ENCODE measurements at regions not wholly inside any gene's neighbourhood (a gene's known extent, or its start where the extent isn't known, plus 50 kb on each side); places are given as distances from the start of the nearest gene placed in this dataset.
A peak's percentile ranks its signal among the peaks of the same experiment; 100 is the strongest.
"Not testable (repeated sequence)": the region's sequence is repeated elsewhere in the genome, so short reads cannot be mapped to it uniquely, and the experiment has no call there.

- H3K9me2 ChIP-seq (replicated peaks; ENCODE audit: insufficient read depth), result not testable (repeated sequence)
Observed at GRCh38 chr6:167217951-167218759, 60.4 kb upstream of the GPR31 start.

GRCh38 chr6:167219079-167219478 lies 61.3 kb upstream of the GPR31 start:
- not testable (repeated sequence) for DNase-seq (ENCODE audit: low spot score); H4K20me1 ChIP-seq (ENCODE audit: insufficient read depth, poor library complexity, severe bottlenecking); H3K79me2 ChIP-seq; H3K27me3 ChIP-seq; H3K4me2 ChIP-seq; H2AFZ ChIP-seq; H3K9me3 ChIP-seq (ENCODE audit: low read depth); H3K9me2 ChIP-seq (replicated peaks; ENCODE audit: insufficient read depth); H3K4me3 ChIP-seq; H3K36me3 ChIP-seq (replicated peaks; ENCODE audit: insufficient read depth, low read depth); H3K4me1 ChIP-seq (ENCODE audit: insufficient read depth)
- 91% methylated on average over 4 of the region's 4 CpGs for WGBS (ENCODE audit: low lambda C conversion rate, missing lambda C conversion rate)
- H3K27ac ChIP-seq, result peak overlapping the region; percentile 14

More at GRCh38 chr6:167217951-167218759, 60.4 kb upstream of the GPR31 start:
- not testable (repeated sequence) for H2AFZ ChIP-seq; H3K4me3 ChIP-seq; H3K4me1 ChIP-seq (ENCODE audit: insufficient read depth); H3K27me3 ChIP-seq; H4K20me1 ChIP-seq (ENCODE audit: insufficient read depth, poor library complexity, severe bottlenecking); H3K9me3 ChIP-seq (ENCODE audit: low read depth); H3K36me3 ChIP-seq (replicated peaks; ENCODE audit: insufficient read depth, low read depth); H3K4me2 ChIP-seq; H3K79me2 ChIP-seq
- TF ChIP-seq CTCF (IDR thresholded peaks at IDR 0.05; ENCODE audit: poor library complexity), result peak; percentile 19
- peak; percentile 59 for DNase-seq (ENCODE audit: low spot score)
- H3K27ac ChIP-seq, result peak overlapping the region; percentile 14
- WGBS (ENCODE audit: low lambda C conversion rate, missing lambda C conversion rate), result 14% methylated on average over 9 of the region's 15 CpGs

GRCh38 chr6:167219967-167220512 lies 62.3 kb upstream of the GPR31 start:
- TF ChIP-seq EZH2phosphoT487 (IDR thresholded peaks at IDR 0.05; ENCODE audit: low read depth, severe bottlenecking, unreplicated experiment), result no peak
- no peak for TF ChIP-seq CTCF (IDR thresholded peaks at IDR 0.05; ENCODE audit: poor library complexity)
- TF ChIP-seq EZH2 (IDR thresholded peaks at IDR 0.05; ENCODE audit: borderline replicate concordance), result no peak
- no peak overlapping the region for H3K4me3 ChIP-seq
- no peak overlapping the region for H3K27ac ChIP-seq
- peak; percentile 27 for DNase-seq (ENCODE audit: low spot score)
- H3K4me1 ChIP-seq (ENCODE audit: insufficient read depth), result peaks cover 4% of the 10 kb centered on the region
- WGBS (ENCODE audit: low lambda C conversion rate, missing lambda C conversion rate), result 74% methylated on average over 19 of the region's 19 CpGs
- H3K79me2 ChIP-seq, result no peaks in the 10 kb centered on the region
- no peaks in the 10 kb centered on the region for H3K9me2 ChIP-seq (replicated peaks; ENCODE audit: insufficient read depth)
- no peaks in the 10 kb centered on the region for H4K20me1 ChIP-seq (ENCODE audit: insufficient read depth, poor library complexity, severe bottlenecking)
- no peaks in the 10 kb centered on the region for H3K27me3 ChIP-seq
- H3K4me2 ChIP-seq, result no peak overlapping the region
- no peaks in the 10 kb centered on the region for H3K36me3 ChIP-seq (replicated peaks; ENCODE audit: insufficient read depth, low read depth)
- no peaks in the 10 kb centered on the region for H3K9me3 ChIP-seq (ENCODE audit: low read depth)
- no peak overlapping the region for H2AFZ ChIP-seq

DNA sequence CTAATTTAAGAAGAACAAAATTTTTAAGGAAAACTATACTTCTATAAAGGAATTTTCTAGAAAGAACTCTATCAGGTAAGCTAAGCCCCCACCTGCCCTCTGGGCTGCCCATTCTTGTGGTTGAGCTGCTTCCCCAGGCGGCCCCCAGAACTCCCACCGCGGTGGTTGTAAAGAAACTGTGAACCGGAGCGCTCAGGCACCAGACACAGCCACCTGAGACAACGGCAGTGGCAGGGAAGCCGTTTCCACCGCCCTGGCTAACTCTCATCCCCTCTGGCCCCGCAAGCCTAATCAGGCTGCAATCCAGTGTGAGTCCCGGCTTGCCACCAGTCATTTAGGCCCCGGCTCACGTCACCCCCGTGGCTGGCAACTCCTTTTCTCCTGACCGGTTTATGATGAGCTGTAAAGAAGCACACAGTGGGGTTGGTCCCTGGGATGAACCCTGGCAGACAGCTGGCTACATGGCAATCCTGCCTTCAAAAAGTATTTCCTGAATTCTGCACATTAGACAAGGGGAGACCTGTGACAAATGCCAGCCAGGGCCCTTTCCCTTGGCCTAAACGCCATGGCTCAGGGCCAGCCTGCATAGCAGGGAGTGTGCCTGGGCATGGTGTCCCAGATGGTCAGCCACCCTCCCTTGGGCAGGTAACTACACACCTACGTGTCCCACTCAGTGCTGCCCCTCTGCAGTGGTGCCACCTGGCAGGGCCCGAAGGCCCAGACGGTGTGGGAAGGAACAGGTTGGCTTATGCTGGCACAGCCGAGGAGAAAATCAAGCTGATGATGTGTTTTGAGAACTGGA lies 63.8 kb upstream of the GPR31 start:
- H3K4me2 ChIP-seq, result no peak overlapping the region
- WGBS (ENCODE audit: low lambda C conversion rate, missing lambda C conversion rate), result 77% methylated on average over 18 of the region's 19 CpGs
- H3K4me1 ChIP-seq (ENCODE audit: insufficient read depth), result peaks cover 4% of the 10 kb centered on the region

More for the DNA sequence above, 63.8 kb upstream of the GPR31 start:
- no peak overlapping the region for H2AFZ ChIP-seq
- no peaks in the 10 kb centered on the region for H3K79me2 ChIP-seq
- no peaks in the 10 kb centered on the region for H3K27me3 ChIP-seq
- no peak overlapping the region for H3K27ac ChIP-seq
- TF ChIP-seq EZH2 (IDR thresholded peaks at IDR 0.05; ENCODE audit: borderline replicate concordance) (no peak), CTCF (IDR thresholded peaks at IDR 0.05; ENCODE audit: poor library complexity) (no peak), EZH2phosphoT487 (IDR thresholded peaks at IDR 0.05; ENCODE audit: low read depth, severe bottlenecking, unreplicated experiment) (no peak)
- DNase-seq (ENCODE audit: low spot score), result no peak
- H3K9me2 ChIP-seq (replicated peaks; ENCODE audit: insufficient read depth), result no peaks in the 10 kb centered on the region
- H3K9me3 ChIP-seq (ENCODE audit: low read depth), result no peaks in the 10 kb centered on the region
- no peaks in the 10 kb centered on the region for H3K36me3 ChIP-seq (replicated peaks; ENCODE audit: insufficient read depth, low read depth)
- H3K4me3 ChIP-seq, result no peak overlapping the region
- H4K20me1 ChIP-seq (ENCODE audit: insufficient read depth, poor library complexity, severe bottlenecking), result no peaks in the 10 kb centered on the region
